MCF 10A (cell line): ENCODE measurements at regions not wholly inside any gene's neighbourhood (a gene's known extent, or its start where the extent isn't known, plus 50 kb on each side); places are given as distances from the start of the nearest gene placed in this dataset.
A peak's percentile ranks its signal among the peaks of the same experiment; 100 is the strongest.

Experiments used
- BruUV-seq: library from RNA; stranded (reverse); fragments of 400-500 nt; replicated peaks from 2 replicates; lab custom pipeline; 2021; lab: Mats Ljungman, UMichigan
- CTCF ChIA-PET: fragments of 300-600 bp; sonication (Branson Sonifier 250); formaldehyde crosslinking; extraction: SDS; loops from one replicate; lab custom pipeline; 2021; ENCODE audit warnings: antibody characterized with exemption, inconsistent platforms; lab: Yijun Ruan, JAX
- POLR2A ChIA-PET: fragments of 300-600, 350-650 bp; sonication (Branson Sonifier 250); formaldehyde crosslinking; extraction: SDS; loops from one replicate; lab custom pipeline; 2020; ENCODE audit warnings: antibody characterized with exemption, inconsistent platforms; lab: Yijun Ruan, JAX
- DNase-seq: peaks from one replicate; pipeline ENCODE4 v3.0.0-alpha.2; 2018; ENCODE audit not compliant: unreplicated experiment
- H3K27ac Mint-ChIP-seq: one replicate; pipeline ENCODE4 v1.8.0; 2022; ENCODE audit warnings: mild to moderate bottlenecking, low read depth, mixed read lengths; ENCODE audit not compliant: unreplicated experiment
- H3K27me3 Mint-ChIP-seq: one replicate; pipeline ENCODE4 v1.8.0; 2022; ENCODE audit warnings: mixed read lengths; ENCODE audit not compliant: insufficient read depth, unreplicated experiment
- H3K36me3 Mint-ChIP-seq: one replicate; pipeline ENCODE4 v1.8.0; 2022; ENCODE audit warnings: mild to moderate bottlenecking, moderate library complexity, mixed read lengths; ENCODE audit not compliant: insufficient read depth, unreplicated experiment
- H3K4me1 Mint-ChIP-seq: one replicate; pipeline ENCODE4 v1.8.0; 2022; ENCODE audit warnings: mixed read lengths; ENCODE audit not compliant: insufficient read depth, unreplicated experiment
- H3K4me3 Mint-ChIP-seq: one replicate; pipeline ENCODE4 v1.8.0; 2022; ENCODE audit warnings: mild to moderate bottlenecking, moderate library complexity, mixed read lengths; ENCODE audit not compliant: unreplicated experiment
- H3K9me3 Mint-ChIP-seq: one replicate; pipeline ENCODE4 v1.8.0; 2022; ENCODE audit warnings: mixed read lengths; ENCODE audit not compliant: unreplicated experiment
- intact Hi-C: fragments of 100-400 bp; cut with micrococcal nuclease; formaldehyde crosslinking; loops from 2 replicates; pipeline ENCODE4 v1.14.1; 2022
- TF ChIP-seq, protein P1 (sequence below): fragments of 200-600 bp; IDR thresholded peaks from one replicate; pipeline ENCODE4 v1.8.0; 2022; ENCODE audit warnings: antibody characterized with exemption, mild to moderate bottlenecking; ENCODE audit not compliant: unreplicated experiment

DNA sequence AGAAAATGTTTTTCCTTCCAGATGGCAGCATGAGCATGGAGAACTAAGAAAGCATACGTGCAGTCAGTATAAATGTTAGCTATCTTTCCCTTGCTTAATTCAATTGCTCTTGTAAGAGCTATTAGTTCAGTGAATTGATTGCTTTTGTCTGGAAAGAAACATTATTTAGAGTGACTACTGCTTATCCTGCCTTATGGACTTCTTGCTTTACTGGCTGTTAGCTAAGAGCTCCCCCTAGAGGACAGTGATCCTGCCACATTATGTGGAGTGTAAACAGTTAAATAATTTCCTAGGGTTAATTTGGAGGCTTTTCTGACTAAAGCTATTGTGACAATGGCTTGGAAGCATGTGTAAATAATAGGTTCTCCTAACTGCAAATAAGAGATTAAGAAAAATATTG is 1402.4 kb downstream of the FAM133A start:
- no TSS peak for BruUV-seq
- peaks cover 40% of the 10 kb centered on the region for H3K27me3 Mint-ChIP-seq
- CTCF ChIA-PET = interaction anchor here (0.6 to 3.0 kb wide), 15 partner anchors 9 to 1053 kb away, joined by 3 to 13 read pairs (median 3); no protein-coding TSS in a partner anchor
- intact Hi-C loops = loop anchor here (1.0 to 10.0 kb wide), 3 partner anchors 19 to 245 kb away; no protein-coding TSS in a partner anchor
- no peak overlapping the region for H3K27ac Mint-ChIP-seq
- peaks cover 8% of the 10 kb centered on the region for H3K9me3 Mint-ChIP-seq
- POLR2A ChIA-PET = interaction anchor here (0.6 kb wide), 1 partner anchor 18 kb away, joined by 3 read pairs; no protein-coding TSS in a partner anchor
- no peaks in the 10 kb centered on the region for H3K36me3 Mint-ChIP-seq
- DNase-seq = peak; percentile 62
- no peak overlapping the region for H3K4me3 Mint-ChIP-seq
- H3K4me1 Mint-ChIP-seq = peaks cover 5% of the 10 kb centered on the region
- TF ChIP-seq, protein P1, sequence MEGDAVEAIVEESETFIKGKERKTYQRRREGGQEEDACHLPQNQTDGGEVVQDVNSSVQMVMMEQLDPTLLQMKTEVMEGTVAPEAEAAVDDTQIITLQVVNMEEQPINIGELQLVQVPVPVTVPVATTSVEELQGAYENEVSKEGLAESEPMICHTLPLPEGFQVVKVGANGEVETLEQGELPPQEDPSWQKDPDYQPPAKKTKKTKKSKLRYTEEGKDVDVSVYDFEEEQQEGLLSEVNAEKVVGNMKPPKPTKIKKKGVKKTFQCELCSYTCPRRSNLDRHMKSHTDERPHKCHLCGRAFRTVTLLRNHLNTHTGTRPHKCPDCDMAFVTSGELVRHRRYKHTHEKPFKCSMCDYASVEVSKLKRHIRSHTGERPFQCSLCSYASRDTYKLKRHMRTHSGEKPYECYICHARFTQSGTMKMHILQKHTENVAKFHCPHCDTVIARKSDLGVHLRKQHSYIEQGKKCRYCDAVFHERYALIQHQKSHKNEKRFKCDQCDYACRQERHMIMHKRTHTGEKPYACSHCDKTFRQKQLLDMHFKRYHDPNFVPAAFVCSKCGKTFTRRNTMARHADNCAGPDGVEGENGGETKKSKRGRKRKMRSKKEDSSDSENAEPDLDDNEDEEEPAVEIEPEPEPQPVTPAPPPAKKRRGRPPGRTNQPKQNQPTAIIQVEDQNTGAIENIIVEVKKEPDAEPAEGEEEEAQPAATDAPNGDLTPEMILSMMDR = peak; percentile 68

DNA sequence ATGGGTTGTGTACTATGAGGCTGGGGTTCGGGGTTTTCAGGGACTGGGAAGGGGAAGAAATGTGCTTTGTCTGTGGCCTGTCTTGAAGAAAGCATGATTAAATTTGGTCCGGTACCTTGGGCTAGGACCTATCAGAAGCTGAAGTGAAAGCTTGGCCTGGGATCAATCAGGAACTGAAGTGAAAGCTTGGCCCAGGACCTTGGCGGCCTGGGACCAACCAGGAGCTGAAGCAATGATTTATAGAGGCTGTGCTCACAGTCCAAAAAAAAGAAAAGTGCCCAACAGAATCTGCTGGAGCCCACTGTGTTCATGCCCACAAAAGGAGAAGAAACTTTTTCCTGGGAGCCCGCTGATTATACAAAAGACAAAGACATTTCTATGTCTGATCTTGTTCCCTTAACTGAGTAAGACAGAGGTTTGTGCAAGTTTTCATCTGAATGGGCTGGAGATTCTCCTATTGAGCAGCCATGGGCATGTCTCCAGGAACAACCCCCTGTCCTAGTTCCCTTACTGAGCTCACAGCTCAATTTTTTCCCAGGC is 1427.9 kb downstream of the FAM133A start:
- intact Hi-C loops = no loop called here

DNA sequence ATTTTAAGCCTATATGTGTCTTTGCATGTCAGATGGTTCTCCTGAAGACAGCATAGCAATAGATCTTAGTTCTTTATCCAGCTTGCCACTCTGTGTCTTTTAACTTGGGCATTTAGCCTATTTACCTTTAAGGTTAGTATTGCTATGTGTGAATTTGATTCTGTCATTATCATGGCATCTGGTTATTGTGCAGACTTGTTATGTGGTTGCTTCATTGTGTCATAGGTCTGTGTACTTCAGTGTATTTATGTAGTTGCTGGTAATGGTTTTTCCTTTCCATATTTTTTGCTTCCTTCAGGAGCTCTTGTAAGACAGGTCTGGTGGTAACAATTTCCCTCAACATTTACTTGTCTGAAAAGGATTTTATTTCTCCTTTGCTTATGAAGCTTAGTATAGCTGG is 1443.5 kb downstream of the FAM133A start:
- no peak for DNase-seq
- ChIA-PET CTCF (no interaction called here), POLR2A (no interaction called here)
- TF ChIP-seq, protein P1 = no peak
- intact Hi-C loops = no loop called here
- H3K4me3 Mint-ChIP-seq = no peak overlapping the region
- no TSS peak for BruUV-seq
- H3K4me1 Mint-ChIP-seq = no peaks in the 10 kb centered on the region
- peaks cover 20% of the 10 kb centered on the region for H3K9me3 Mint-ChIP-seq
- no peaks in the 10 kb centered on the region for H3K27me3 Mint-ChIP-seq
- no peak overlapping the region for H3K27ac Mint-ChIP-seq
- peaks cover 6% of the 10 kb centered on the region for H3K36me3 Mint-ChIP-seq

More for the DNA sequence above, 1427.9 kb downstream of the FAM133A start:
- CTCF ChIA-PET = interaction anchor here (0.7 to 1.0 kb wide), 3 partner anchors 26 to 665 kb away, joined by 3 read pairs; no protein-coding TSS in a partner anchor
- POLR2A ChIA-PET = no interaction called here
- H3K9me3 Mint-ChIP-seq = peaks cover 11% of the 10 kb centered on the region
- no peak overlapping the region for H3K4me3 Mint-ChIP-seq
- H3K27ac Mint-ChIP-seq = no peak overlapping the region
- no peaks in the 10 kb centered on the region for H3K36me3 Mint-ChIP-seq
- peaks cover 13% of the 10 kb centered on the region for H3K27me3 Mint-ChIP-seq
- no peak for DNase-seq
- H3K4me1 Mint-ChIP-seq = no peaks in the 10 kb centered on the region
- no TSS peak for BruUV-seq
- TF ChIP-seq, protein P1 = no peak

DNA sequence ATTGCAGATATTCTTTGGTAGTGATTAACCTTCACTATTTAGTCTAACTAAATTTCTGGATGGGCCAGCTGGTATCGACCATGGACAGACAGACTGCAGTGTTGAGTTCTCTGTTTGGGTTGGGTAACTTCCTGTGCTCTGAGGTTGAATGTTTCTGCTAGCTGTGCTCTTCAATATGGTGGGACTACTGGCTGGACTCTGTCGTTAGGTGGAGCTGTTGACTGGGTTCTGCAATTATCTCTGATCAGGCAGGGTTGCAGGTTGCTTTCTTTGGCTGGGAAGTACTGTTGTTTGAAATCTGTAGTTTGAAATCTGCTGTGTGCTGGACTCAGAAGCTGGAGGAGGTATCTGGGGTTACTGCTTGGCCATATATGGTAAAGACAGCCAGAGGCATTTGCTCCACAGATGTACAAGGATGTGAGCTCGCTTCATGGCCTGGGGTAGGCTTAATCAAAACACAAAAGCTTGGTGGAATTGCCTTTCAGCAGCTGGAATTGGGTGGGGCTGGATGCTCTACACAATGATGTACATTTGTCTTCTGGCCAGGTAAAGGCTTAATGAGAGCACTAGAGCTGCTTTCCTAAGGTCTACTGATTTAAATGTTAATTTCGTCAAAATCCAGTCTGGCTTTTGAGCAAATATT is 1472.0 kb downstream of the FAM133A start:
- intact Hi-C loops = no loop called here
- H3K4me3 Mint-ChIP-seq = no peak overlapping the region
- ChIA-PET POLR2A (interaction anchor here (1.4 kb wide), 1 partner anchor 28 kb away, joined by 3 read pairs; no protein-coding TSS in a partner anchor), CTCF (no interaction called here)
- BruUV-seq = no TSS peak
- TF ChIP-seq, protein P1 = peak; percentile 4
- H3K27me3 Mint-ChIP-seq = peaks cover 13% of the 10 kb centered on the region
- H3K36me3 Mint-ChIP-seq = no peaks in the 10 kb centered on the region
- DNase-seq = peak; percentile 11
- H3K9me3 Mint-ChIP-seq = peaks cover 8% of the 10 kb centered on the region
- no peak overlapping the region for H3K27ac Mint-ChIP-seq
- no peaks in the 10 kb centered on the region for H3K4me1 Mint-ChIP-seq
